Pons (tissue), 1 donor: ENCODE measurements at regions not wholly inside any gene's neighbourhood (a gene's known extent, or its start where the extent isn't known, plus 50 kb on each side); places are given as distances from the start of the nearest gene placed in this dataset.

Source experiments
- DNase-seq: peaks from one replicate; pipeline ENCODE4 v3.0.0-alpha.2; 2016; ENCODE audit warnings: low spot score

GRCh38 chr15:35727627-35728026, 181.7 kb upstream of the DPH6 start:
- no peak for DNase-seq

DNA sequence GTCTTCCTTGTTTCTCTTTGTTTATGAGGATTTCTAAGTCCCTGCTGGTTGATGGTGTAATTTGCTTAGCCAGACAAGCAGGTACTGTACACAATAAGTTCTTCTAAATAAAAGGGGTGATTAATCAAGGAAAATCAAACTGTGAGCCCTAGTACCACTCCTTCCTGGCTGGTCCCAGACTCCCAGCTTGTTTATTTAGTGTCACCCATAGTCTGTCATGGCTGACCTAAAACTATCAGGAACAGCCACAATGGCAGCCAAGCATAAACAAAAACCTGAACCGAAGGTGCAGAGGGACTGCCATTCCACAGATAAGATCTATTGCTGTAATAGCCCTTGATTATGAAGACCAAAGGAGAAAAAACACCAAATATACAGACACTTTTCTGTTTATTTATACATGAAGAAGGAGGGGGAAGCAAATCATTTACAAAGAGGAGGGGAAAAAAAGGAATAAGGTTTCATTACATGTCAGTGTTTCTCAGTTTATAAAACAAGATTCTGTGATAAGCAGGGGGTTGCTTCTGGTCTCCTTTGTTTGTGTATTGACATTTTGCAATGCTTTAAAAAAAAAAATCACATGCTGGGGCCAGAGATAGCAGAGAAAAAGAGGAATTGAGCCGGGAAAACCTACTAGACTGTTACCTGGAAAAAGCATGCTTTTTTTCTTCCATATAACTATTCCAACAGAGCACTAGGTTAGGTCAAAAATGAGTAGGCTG, 182.4 kb upstream of the DPH6 start:
- DNase-seq, result no peak

DNA sequence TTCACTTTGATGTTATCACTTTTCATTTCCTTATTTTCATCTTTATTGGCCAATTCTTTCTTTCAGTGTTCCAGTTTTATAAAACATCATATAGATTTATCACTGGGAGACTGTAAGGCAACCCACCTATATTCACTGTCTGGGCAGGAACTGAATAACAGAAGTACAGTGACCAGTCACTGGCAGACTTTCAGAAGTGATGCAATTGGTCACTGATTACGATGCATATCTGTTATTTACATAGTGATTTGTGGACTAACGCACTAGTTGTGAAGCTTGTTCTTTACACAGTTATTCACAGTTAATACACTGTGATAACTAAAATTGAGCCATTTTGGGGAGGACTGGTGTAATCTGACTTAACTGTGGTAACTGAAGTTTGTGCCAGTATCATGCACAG, 190.2 kb upstream of the DPH6 start:
- no peak for DNase-seq

GRCh38 chr15:35737441-35737840, 191.5 kb upstream of the DPH6 start:
- no peak for DNase-seq

DNA sequence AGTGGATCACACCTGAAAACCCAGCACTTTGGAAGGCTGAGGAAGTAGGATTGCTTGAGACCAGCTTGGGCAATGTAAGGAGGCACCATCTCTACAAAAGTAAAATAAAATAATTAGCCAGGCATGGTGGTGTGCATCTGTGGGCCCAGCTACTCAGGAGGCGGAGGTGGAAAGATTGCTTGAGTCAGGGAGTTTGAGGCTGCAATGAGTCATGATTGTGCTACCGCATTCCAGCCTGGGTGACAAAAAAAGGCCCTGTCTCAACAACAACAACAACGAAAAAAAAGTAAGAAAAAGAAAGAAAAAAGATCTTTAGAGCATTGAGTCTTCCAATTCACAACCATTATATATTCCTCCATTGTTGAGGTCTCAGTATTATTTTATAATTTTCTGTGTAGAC, 192.4 kb upstream of the DPH6 start:
- no peak for DNase-seq

GRCh38 chr15:35740761-35741160, 194.8 kb upstream of the DPH6 start:
- no peak for DNase-seq

- no peak for DNase-seq
Observed at GRCh38 chr15:35741395-35741794, 195.4 kb upstream of the DPH6 start.

DNA sequence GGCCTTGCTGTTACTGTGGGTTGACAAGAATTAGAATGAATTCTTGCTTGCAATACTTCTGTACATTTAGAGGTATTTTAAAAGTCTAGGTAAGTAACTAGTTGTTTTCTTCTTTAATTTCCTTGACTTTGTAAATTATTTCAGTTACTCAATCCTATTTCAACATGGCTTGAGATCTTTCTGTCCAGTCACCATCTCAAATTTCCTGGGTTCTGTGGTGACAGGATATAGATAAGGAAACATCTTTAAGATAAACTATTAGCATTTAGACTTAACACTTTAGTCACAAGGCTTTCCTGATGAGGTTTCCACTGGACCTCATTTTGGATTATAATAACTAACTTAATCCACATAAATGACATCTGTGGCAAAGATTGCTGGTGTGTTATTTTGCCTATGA, 195.9 kb upstream of the DPH6 start:
- DNase-seq, result no peak

DNA sequence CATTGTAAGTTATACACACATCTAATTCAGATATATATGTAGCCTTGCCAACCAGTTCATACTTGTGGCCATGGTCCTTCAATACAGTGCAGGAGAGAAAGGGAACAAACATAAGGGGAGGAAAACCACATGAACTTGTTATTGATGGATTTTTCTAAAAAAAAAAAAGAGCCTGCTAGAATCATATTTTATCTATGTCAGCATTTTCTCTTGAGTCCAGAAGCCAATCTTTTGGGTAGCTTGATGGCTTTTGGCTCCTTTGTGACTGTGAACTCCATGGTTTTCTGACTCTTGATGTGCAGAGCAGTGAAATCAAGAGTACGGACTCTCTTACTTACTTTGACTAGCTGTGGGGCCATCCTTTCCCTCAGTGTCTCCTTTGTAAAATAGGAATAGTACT, 197.4 kb upstream of the DPH6 start:
- DNase-seq, result no peak

DNA sequence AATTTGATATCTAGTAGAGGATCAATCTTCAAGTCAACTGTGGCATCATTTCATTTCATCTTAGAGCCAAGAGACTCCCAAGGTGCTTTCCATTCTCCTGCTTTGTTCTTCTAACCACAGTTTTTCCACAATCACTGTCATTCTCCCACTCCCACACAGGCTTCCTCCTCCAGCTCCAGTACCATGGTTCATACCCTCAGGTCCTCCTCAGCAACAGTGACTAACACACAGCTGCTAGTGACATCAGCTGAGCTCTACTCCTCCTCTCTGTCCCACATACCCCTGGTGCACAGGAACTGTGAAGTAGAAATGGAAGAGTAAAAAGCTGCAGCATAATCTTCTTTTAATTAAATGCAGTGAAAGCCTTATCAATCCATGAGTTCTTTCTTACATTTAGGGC, 200.2 kb upstream of the DPH6 start:
- DNase-seq, result no peak

- DNase-seq, result no peak
Observed at GRCh38 chr15:35748105-35748504, 202.1 kb upstream of the DPH6 start.

DNA sequence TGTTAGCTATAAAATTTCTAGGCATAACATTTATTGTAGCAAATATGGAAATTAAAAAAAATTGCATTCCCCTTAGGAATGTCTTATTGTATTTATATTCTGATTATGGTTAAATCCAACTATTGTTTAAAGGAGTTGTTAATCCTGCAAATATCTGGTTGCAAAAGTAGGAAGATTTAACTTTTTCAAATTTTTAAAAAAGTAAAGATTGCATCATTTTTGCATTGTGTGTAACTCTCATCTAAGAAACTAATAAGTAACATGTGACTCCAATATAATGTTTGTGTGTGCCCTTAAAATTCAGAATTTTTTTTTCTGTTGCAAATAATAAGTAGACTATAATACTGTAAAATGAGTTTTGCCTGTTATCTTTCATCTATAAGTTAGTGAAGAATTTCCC, 204.1 kb upstream of the DPH6 start:
- DNase-seq, result no peak

DNA sequence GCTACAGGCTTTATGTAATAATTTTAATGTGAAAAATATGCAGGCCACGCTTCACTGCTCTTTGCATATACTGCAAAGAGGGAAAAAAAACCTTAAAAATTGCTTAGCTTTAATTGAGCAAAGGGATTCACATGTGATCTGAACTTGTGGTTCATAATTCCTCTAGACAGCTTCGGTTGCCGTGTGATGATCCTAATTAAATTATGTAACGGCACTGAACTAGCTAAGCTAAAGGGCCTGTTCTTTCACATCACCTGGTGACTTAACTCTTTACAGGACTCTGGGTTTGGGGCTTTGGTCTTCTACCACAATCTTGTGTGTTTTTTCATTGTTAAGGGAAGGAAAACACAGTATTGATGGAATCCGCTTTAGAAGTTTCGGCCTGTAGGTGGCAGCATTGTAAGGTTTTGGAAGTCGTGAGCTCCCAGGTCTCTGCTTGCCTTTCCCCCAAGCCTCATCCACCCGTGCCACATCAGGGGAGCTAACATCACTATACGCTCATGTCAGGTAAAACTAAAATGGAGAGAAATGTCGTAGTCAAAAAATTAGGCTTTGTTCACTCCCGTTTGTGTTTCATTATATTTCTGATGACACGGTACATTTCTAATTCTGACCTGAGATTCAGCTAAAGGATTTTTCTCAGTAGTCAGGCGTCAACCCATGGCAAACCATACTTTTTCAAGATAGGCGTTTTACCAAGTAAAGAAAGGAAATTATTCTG, 205.6 kb upstream of the DPH6 start:
- peak; percentile 90 for DNase-seq

DNA sequence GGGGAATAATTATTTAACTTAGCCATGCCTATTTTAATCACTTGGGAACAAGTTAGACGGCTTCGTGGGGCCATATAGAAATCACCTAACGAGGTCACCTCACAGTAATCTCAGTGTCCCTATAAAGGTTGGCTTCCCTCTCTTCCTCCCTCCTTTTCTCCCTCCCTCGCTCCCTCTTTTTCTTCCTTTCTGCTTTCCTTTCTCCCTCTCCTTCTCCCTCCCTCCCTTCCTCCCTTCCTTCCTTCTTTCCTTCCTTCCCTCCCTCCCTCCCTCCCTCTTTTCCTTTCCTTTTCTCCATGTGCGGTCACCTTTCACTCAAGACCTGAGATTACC, 206.1 kb upstream of the DPH6 start:
- DNase-seq, result no peak

- peak; percentile 56 for DNase-seq
Observed at GRCh38 chr15:35753486-35753885, 207.5 kb upstream of the DPH6 start.

DNA sequence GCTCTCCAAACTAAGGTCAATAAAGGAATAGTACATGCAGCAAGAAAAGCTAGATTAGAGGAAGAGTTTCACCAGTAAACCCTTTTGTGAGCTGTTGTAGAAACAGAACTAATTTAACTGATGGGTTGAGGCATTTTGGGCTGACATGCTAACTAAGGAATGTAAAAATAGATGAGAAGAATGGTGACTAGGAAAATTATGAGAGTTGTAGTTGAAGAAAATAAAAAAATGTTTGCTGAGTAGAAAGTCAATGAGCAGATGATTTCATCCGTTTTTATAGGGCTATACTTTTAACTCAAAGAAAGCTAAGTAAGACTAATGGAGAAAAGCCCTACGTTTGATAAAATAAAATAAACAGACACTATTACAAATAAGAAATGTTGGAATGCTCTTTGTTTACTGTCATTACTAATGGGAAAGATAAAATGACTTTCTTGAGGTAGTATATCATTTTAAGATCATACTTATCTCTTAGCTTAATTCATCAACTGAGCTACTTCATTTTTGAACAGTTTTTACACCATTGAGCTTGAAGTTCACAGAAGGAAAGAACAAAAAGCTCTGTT, 209.4 kb upstream of the DPH6 start:
- DNase-seq, result no peak

GRCh38 chr15:35756623-35757022, 210.7 kb upstream of the DPH6 start:
- no peak for DNase-seq

DNA sequence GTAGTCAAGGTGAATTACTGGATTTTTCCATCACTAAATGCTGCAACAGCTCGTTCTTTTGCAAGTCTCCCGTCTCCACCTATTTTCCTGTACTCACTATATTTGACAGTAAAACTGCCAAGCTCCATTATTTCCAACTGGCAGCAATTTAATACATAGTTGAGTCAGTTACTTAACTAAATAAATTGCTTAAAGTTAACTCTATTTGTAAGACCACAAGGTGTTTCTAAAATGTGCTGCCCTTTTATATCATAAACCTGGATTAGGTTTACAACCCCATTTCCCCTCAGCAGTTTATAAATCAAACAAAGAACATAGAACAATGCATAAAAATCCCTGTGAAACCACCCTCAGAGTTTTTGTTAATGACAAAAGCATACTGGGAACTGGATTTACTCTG, 211.4 kb upstream of the DPH6 start:
- DNase-seq, result no peak

GRCh38 chr15:35757765-35758164, 211.8 kb upstream of the DPH6 start:
- DNase-seq, result no peak

DNA sequence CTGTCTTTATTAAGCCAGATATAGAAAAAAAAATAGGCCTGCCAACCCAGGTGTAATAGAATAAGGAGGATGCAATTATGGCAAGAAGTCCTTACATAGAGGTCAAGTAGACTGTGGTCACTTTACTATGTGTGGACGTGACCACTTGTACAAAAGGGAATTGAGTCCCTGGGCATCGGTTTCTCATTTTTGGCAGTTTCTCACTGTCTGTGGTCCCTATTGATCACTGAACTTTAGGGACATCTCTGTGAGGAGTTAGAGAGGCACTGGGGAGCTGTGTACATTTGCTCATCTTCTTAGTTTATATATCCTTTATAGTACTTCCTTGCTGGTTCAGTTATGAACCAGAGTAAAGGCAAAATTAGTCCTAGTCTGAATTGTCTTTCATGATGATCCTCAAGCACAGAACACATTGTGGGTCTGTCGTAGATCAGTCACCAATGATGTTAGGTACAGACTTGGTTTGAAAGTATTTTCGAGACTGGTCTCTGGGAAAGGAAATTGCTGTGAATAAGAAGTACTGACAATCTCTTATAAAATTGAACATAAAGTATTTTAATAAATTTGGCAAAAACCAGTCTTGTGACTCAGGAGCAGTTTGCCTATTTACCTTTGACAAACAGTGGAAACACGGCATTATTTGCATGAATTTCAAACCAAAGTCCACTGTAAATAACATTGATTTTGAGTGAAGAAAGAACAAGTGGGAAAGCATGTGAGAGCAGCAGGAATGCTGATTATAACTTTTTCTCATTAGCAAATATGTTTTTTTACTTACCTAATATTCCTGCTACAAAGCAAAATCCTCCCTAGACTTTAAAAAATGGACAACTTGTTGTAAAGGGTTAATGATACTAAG, 218.9 kb upstream of the DPH6 start:
- DNase-seq, result no peak

GRCh38 chr15:35768949-35769348, 223.0 kb upstream of the DPH6 start:
- DNase-seq, result no peak

- DNase-seq, result no peak
Observed at GRCh38 chr15:35769656-35770055, 223.7 kb upstream of the DPH6 start.
